HepG2 (cell line): ENCODE measurements at regions not wholly inside any gene's neighbourhood (a gene's known extent, or its start where the extent isn't known, plus 50 kb on each side); places are given as distances from the start of the nearest gene placed in this dataset.

Experiments used
- ATAC-seq: fragments of 200-7000 bp; cut with Tn5 transposase; 3 replicates; pipeline ENCODE4 v1.9.1; 2020; ENCODE audit warnings: mild to moderate bottlenecking, moderate library complexity
- BruUV-seq: library from RNA; stranded (reverse); fragments of 400-500 nt; replicated peaks from 2 replicates; lab custom pipeline; 2021; lab: Mats Ljungman, UMichigan
- CTCF ChIA-PET: fragments of 300-600 bp; formaldehyde crosslinking; extraction: SDS; loops from one replicate; lab custom pipeline; 2021; ENCODE audit warnings: low total read pairs, inconsistent platforms, low intra/inter-chr PET ratio; lab: Yijun Ruan, JAX
- POLR2A ChIA-PET: fragments of 350-600 bp; sonication (Branson Sonifier 250); formaldehyde crosslinking; loops from one replicate; lab custom pipeline; 2020; ENCODE audit warnings: antibody characterized with exemption, inconsistent platforms; lab: Yijun Ruan, JAX
- DNase-seq: peaks from one replicate; pipeline ENCODE4 v3.0.0-alpha.2; 2015; ENCODE audit warnings: low spot score
- FAIRE-seq: peaks from 3 replicates; lab custom pipeline; 2011; peaks lifted over from hg19 to GRCh38; lab: Jason Lieb, UNC
- H2AFZ ChIP-seq: one replicate; pipeline ENCODE4 v1.6.1; 2011; ENCODE audit warnings: low read length, inconsistent platforms
- H3K27ac ChIP-seq: fragments of 300-600 bp; 3 replicates; pipeline ENCODE4 v1.8.0; 2011; ENCODE audit warnings: mixed run types, mild to moderate bottlenecking, mixed read lengths, low read length, inconsistent platforms; ENCODE audit not compliant: insufficient read depth; ENCODE audit errors: extremely low read length
- H3K27me3 ChIP-seq, 2 experiments: fragments of 200-600 bp in 1 of 2; 2 replicates in 1 of 2; 3 replicates in 1 of 2; pipeline versions ENCODE4 v1.6.0 to v1.8.0; 2011; ENCODE audit warnings: low read length in 2 of 2, mild to moderate bottlenecking in 2 of 2, moderate library complexity in 2 of 2, inconsistent platforms in 1 of 2; ENCODE audit not compliant: insufficient read depth in 2 of 2, control insufficient read depth in 1 of 2
- H3K36me3 ChIP-seq, 2 experiments: fragments of 200-600 bp in 1 of 2; replicated peaks in 1 of 2; 2 replicates in 1 of 2; 3 replicates in 1 of 2; pipeline versions ENCODE4 v1.5.1 to v1.8.0; 2011; ENCODE audit warnings: low read length in 2 of 2, inconsistent platforms in 1 of 2; ENCODE audit not compliant: insufficient read depth in 2 of 2, control insufficient read depth in 1 of 2
- H3K4me1 ChIP-seq: 2 replicates; pipeline ENCODE4 v1.5.1; 2012; ENCODE audit warnings: low read length, inconsistent platforms; ENCODE audit not compliant: insufficient read depth
- H3K4me2 ChIP-seq: 2 replicates; pipeline ENCODE4 v1.6.0; 2011; ENCODE audit warnings: low read depth, low read length, inconsistent platforms
- H3K4me3 ChIP-seq, 3 experiments: fragments of 200-600 bp in 1 of 3; sonication (generic), shearing (Covaris generic) in 1 of 3; replicated peaks in 1 of 3; 2 replicates each; pipeline ENCODE4 v1.5.1; 2011 to 2016; ENCODE audit warnings: low read length in 3 of 3, inconsistent platforms in 2 of 3, low read depth in 2 of 3, mild to moderate bottlenecking in 2 of 3, control low read depth in 1 of 3, mixed read lengths in 1 of 3; ENCODE audit not compliant: insufficient read depth in 1 of 3
- H3K79me2 ChIP-seq: one replicate; pipeline ENCODE4 v1.6.1; 2011; ENCODE audit warnings: low read length, inconsistent platforms; ENCODE audit not compliant: insufficient read depth
- H3K9ac ChIP-seq: 2 replicates; pipeline ENCODE4 v1.6.0; 2011; ENCODE audit warnings: mild to moderate bottlenecking, low read depth, low read length, inconsistent platforms; ENCODE audit not compliant: insufficient read depth
- H3K9me3 ChIP-seq: 2 replicates; pipeline ENCODE4 v1.5.1; 2012; ENCODE audit warnings: mild to moderate bottlenecking, low read length
- H4K20me1 ChIP-seq: 2 replicates; pipeline ENCODE4 v1.6.0; 2011; ENCODE audit warnings: inconsistent platforms, mild to moderate bottlenecking, low read length, moderate library complexity; ENCODE audit not compliant: insufficient read depth
- ADNP ChIP-seq: sonication (generic); formaldehyde crosslinking; IDR thresholded peaks from 2 replicates; pipeline ENCODE4 v1.4.0; 2020; ENCODE audit warnings: missing genetic modification reagents
- AGO2 ChIP-seq: fragments of 200-400 bp; formaldehyde crosslinking; optimal IDR thresholded peaks from 2 replicates; pipeline ENCODE3; 2017; ENCODE audit warnings: mild to moderate bottlenecking, low read depth, low read length, moderate library complexity
- AHR ChIP-seq: IDR thresholded peaks from 2 replicates; pipeline ENCODE4 v1.6.1; 2018; ENCODE audit warnings: missing genetic modification reagents, missing compliant biosample characterization
- ASH2L ChIP-seq: fragments of 300-600, 200-600 bp; sonication (generic); IDR thresholded peaks from 2 replicates; pipeline ENCODE4 v1.7.0; 2017; ENCODE audit warnings: low read depth, mild to moderate bottlenecking, moderate library complexity, mixed read lengths, low read length; ENCODE audit not compliant: insufficient read length
- CBFB ChIP-seq: sonication (generic); formaldehyde crosslinking; IDR thresholded peaks from 2 replicates; pipeline ENCODE4 v1.4.0; 2020; ENCODE audit warnings: missing genetic modification reagents
- DNMT1 ChIP-seq: sonication (generic); formaldehyde crosslinking; IDR thresholded peaks from 2 replicates; pipeline ENCODE4 v1.5.1; 2020; ENCODE audit warnings: mild to moderate bottlenecking, missing genetic modification reagents
- LCORL ChIP-seq, 2 experiments: fragments of 450-650 bp in 1 of 2; sonication (generic) in 1 of 2; formaldehyde crosslinking in 1 of 2; IDR thresholded peaks; 2 replicates each; pipeline versions ENCODE4 v1.5.0 to v1.6.1; 2017 to 2020; ENCODE audit warnings: antibody characterized with exemption in 1 of 2, missing genetic modification reagents in 1 of 2
- NFYC ChIP-seq: IDR thresholded peaks from 2 replicates; pipeline ENCODE4 v1.6.1; 2016; ENCODE audit warnings: missing genetic modification reagents, missing compliant biosample characterization
- PCBP2 ChIP-seq: fragments of 200-400 bp; formaldehyde crosslinking; optimal IDR thresholded peaks from 2 replicates; pipeline ENCODE3; 2018; ENCODE audit warnings: low read length, low read depth; ENCODE audit not compliant: poor library complexity, severe bottlenecking
- SALL2 ChIP-seq: sonication (generic); formaldehyde crosslinking; IDR thresholded peaks from 2 replicates; pipeline ENCODE4 v1.8.1; 2023; ENCODE audit warnings: mild to moderate bottlenecking, missing genetic modification reagents, inconsistent platforms
- SOX6 ChIP-seq, 2 experiments: fragments of 450-650 bp in 1 of 2; sonication (generic) in 1 of 2; formaldehyde crosslinking in 1 of 2; IDR thresholded peaks; 2 replicates each; pipeline versions ENCODE4 v1.4.0 to v1.6.1; 2017 to 2020; ENCODE audit warnings: antibody characterized with exemption in 1 of 2, mild to moderate bottlenecking in 1 of 2, missing genetic modification reagents in 1 of 2
- SRSF4 ChIP-seq: fragments of 200-400 bp; formaldehyde crosslinking; IDR thresholded peaks from one replicate; pipeline ENCODE4 v1.6.1; 2018; ENCODE audit warnings: mild to moderate bottlenecking, low read depth, low read length, moderate library complexity; ENCODE audit not compliant: poor library complexity, severe bottlenecking
- THAP11 ChIP-seq: IDR thresholded peaks from 2 replicates; pipeline ENCODE4 v1.6.1; 2016; ENCODE audit warnings: missing biosample characterization, missing genetic modification reagents
- ZEB1 ChIP-seq: IDR thresholded peaks from 2 replicates; pipeline ENCODE4 v1.6.1; 2012; ENCODE audit warnings: mild to moderate bottlenecking, low read depth, inconsistent platforms; ENCODE audit not compliant: insufficient replicate concordance
- ZFP1 ChIP-seq: IDR thresholded peaks from 2 replicates; pipeline ENCODE4 v1.6.1; 2016
- ZNF280B ChIP-seq: sonication (generic); formaldehyde crosslinking; IDR thresholded peaks from 2 replicates; pipeline ENCODE4 v1.5.0; 2020; ENCODE audit warnings: missing genetic modification reagents, mild to moderate bottlenecking, borderline replicate concordance
- ZNF333 ChIP-seq: sonication (generic); formaldehyde crosslinking; IDR thresholded peaks from 2 replicates; pipeline ENCODE4 v1.4.0; 2020; ENCODE audit warnings: mild to moderate bottlenecking, missing genetic modification reagents, borderline replicate concordance
- ZNF550 ChIP-seq: sonication (generic); formaldehyde crosslinking; IDR thresholded peaks from 2 replicates; pipeline ENCODE4 v1.4.0; 2020; ENCODE audit warnings: mild to moderate bottlenecking, missing genetic modification reagents, borderline replicate concordance
- ZNF839 ChIP-seq: sonication (generic); formaldehyde crosslinking; IDR thresholded peaks from 2 replicates; pipeline ENCODE4 v1.4.0; 2020; ENCODE audit warnings: missing genetic modification reagents, mild to moderate bottlenecking, borderline replicate concordance
- ZSCAN12 ChIP-seq: sonication (generic); formaldehyde crosslinking; IDR thresholded peaks from 2 replicates; pipeline ENCODE4 v1.9.0; 2021; ENCODE audit warnings: mild to moderate bottlenecking, missing genetic modification reagents
- WGBS: methylation state at CpG from one replicate; pipeline ENCODE4 v1.1.6; 2017; ENCODE audit warnings: low lambda C conversion rate; 5-methylcytosine and 5-hydroxymethylcytosine counted together
- in situ Hi-C: cut with HindIII; loops from 2 replicates; pipeline ENCODE4 v1.10.0; 2017; ENCODE audit warnings: low pct_unique_long_range_greater_than_20kb; ENCODE audit not compliant: extremely low pct_ligation_motif_present
- intact Hi-C: fragments of 100-400 bp; cut with micrococcal nuclease; formaldehyde crosslinking; loops from one replicate; pipeline ENCODE4 v1.10.0; 2022; ENCODE audit not compliant: unreplicated experiment
- TF ChIP-seq, protein P1 (sequence below): sonication (generic); formaldehyde crosslinking; IDR thresholded peaks from 2 replicates; pipeline ENCODE4 v1.8.1; 2023; ENCODE audit warnings: mild to moderate bottlenecking, missing genetic modification reagents, borderline replicate concordance

DNA sequence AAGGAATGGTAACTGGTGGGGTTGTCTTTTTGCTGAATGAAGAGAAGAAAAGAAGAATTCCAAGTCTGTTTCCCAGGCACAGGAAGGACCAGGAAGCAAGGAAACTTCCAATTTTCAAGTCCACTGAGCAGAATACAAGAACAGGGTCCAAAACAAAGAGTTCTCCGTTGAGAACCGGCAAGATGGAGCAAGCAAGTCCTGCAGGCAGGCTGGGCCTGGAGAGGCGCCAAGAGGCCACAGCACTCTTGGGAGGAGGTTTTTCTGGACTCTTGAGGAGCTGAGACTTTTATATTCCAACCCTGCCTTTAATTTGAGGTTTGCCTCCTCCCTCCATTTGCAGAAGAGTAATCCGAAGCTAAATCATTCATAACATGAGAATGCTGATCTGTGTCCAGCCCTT is 224.5 kb downstream of the IKZF2 start:
- DNase-seq (no peak), FAIRE-seq (no peak), ATAC-seq (no peak)
- Histone ChIP-seq H3K27ac (no peak overlapping the region), H4K20me1 (no peaks in the 10 kb centered on the region), H3K4me2 (no peak overlapping the region), H3K9ac (no peak overlapping the region), H3K4me3 (no peak overlapping the region), H3K36me3 (no peaks in the 10 kb centered on the region), H3K27me3 (no peaks in the 10 kb centered on the region), H3K4me1 (no peaks in the 10 kb centered on the region), H3K9me3 (no peaks in the 10 kb centered on the region), H3K79me2 (no peaks in the 10 kb centered on the region), H2AFZ (no peak overlapping the region)
- TF ChIP-seq LCORL (IDR thresholded peaks at IDR 0.05): no peak
- TF ChIP-seq LCORL (CRISPR knock-in tag; IDR thresholded peaks at IDR 0.05): no peak
- TF ChIP-seq ADNP (CRISPR knock-in tag): no peak
- TF ChIP-seq SOX6 (IDR thresholded peaks at IDR 0.05): no peak
- no peak for TF ChIP-seq SOX6 (CRISPR knock-in tag; IDR thresholded peaks at IDR 0.05)
- no peak for TF ChIP-seq PCBP2
- TF ChIP-seq SRSF4: no peak
- no peak for TF ChIP-seq ASH2L
- TF ChIP-seq CBFB: no peak
- no peak for TF ChIP-seq SALL2 (CRISPR knock-in tag)
- no peak for TF ChIP-seq ZNF333 (CRISPR knock-in tag)
- in situ Hi-C loops: no loop called here
- ChIA-PET POLR2A (no interaction called here), CTCF (no interaction called here)
- intact Hi-C loops: no loop called here
- WGBS: 13% methylated on average over 4 of the region's 4 CpGs
- no TSS peak for BruUV-seq

GRCh38 chr2:212923393-212923792 is 228.0 kb downstream of the IKZF2 start:
- ChIA-PET CTCF (no interaction called here), POLR2A (no interaction called here)
- Histone ChIP-seq H3K27ac (no peak overlapping the region), H3K9me3 (no peaks in the 10 kb centered on the region), H3K4me1 (no peaks in the 10 kb centered on the region), H3K9ac (no peak overlapping the region), H3K4me2 (no peak overlapping the region), H3K79me2 (no peaks in the 10 kb centered on the region), H4K20me1 (no peaks in the 10 kb centered on the region), H3K4me3 (no peak overlapping the region), H3K27me3 (no peaks in the 10 kb centered on the region), H2AFZ (no peak overlapping the region), H3K36me3 (no peaks in the 10 kb centered on the region)
- DNase-seq (no peak), ATAC-seq (no peak), FAIRE-seq (no peak)
- 3% methylated on average over 1 of the region's 1 CpG for WGBS
- intact Hi-C loops: no loop called here
- no TSS peak for BruUV-seq
- in situ Hi-C loops: no loop called here
- TF ChIP-seq THAP11 (no peak), ZNF280B (CRISPR knock-in tag) (no peak), AGO2 (no peak), DNMT1 (no peak), ZFP1 (CRISPR knock-in tag) (no peak), ZEB1 (no peak), ZSCAN12 (CRISPR knock-in tag) (no peak), AHR (no peak), NFYC (CRISPR knock-in tag) (no peak), ZNF839 (no peak), ZNF550 (CRISPR knock-in tag) (no peak)
- TF ChIP-seq, protein P1, sequence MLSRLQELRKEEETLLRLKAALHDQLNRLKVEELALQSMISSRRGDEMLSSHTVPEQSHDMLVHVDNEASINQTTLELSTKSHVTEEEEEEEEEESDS (CRISPR knock-in tag): no peak
